Upper lobe of right lung (tissue), 1 donor: ENCODE measurements at regions not wholly inside any gene's neighbourhood (a gene's known extent, or its start where the extent isn't known, plus 50 kb on each side); places are given as distances from the start of the nearest gene placed in this dataset.

Source experiments
- ATAC-seq: fragments of 200-7000 bp; cut with Tn5 transposase; one replicate; pipeline ENCODE4 v1.9.1; 2020; ENCODE audit warnings: mild to moderate bottlenecking, moderate library complexity
- DNase-seq: peaks from one replicate; pipeline ENCODE4 v3.0.0-alpha.2; 2020
- H3K27ac ChIP-seq: fragments of 200-600 bp; one replicate; pipeline ENCODE4 v1.8.0; 2022
- H3K27me3 ChIP-seq: fragments of 200-600 bp; one replicate; pipeline ENCODE4 v1.8.0; 2022; ENCODE audit warnings: mild to moderate bottlenecking
- H3K36me3 ChIP-seq: fragments of 200-600 bp; one replicate; pipeline ENCODE4 v1.8.0; 2022
- H3K4me1 ChIP-seq: fragments of 200-600 bp; one replicate; pipeline ENCODE4 v1.8.0; 2022
- H3K4me3 ChIP-seq: fragments of 200-600 bp; one replicate; pipeline ENCODE4 v1.8.0; 2022; ENCODE audit warnings: mild to moderate bottlenecking
- H3K9me3 ChIP-seq: fragments of 200-600 bp; one replicate; pipeline ENCODE4 v1.8.0; 2022
- intact Hi-C: fragments of 100-400 bp; cut with DNase I; formaldehyde crosslinking; loops from one replicate; pipeline ENCODE4 v1.11.0; 2022
- TF ChIP-seq, protein P1 (sequence below): fragments of 200-600 bp; IDR thresholded peaks from one replicate; pipeline ENCODE4 v1.8.0; 2022; ENCODE audit warnings: antibody characterized with exemption
- donor health status: DM: no; HTN: yes; CAD: no; lungs with severe emphysema.

DNA sequence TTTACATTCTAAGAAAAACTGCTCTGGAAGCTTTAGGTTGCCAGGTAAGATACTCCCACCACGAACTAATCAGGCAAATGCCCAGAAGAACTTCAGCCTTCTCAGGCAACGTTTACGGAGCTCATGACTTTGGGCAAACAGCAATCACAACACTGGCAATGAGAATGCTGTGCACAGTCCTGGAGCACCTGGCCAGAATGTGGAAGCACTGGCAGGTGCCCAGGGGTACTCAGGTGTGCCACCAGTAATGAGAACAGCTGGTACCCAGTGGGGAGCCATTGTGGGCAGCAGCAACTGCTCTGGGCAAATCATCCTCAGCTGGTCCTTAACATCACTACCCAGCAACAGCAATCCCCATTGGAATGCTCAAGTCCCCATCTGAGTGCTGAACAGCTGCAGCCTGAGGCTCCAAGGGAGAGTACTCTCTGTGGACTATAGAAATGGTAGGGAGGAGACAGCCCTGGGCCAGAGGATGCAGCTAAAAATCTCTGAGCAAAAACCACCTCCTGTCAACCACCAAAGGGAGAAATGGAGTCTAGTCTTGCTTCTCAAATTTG lies 210.0 kb downstream of the FOXO1 start:
- no peaks in the 10 kb centered on the region for H3K4me1 ChIP-seq
- H3K27me3 ChIP-seq = no peaks in the 10 kb centered on the region
- intact Hi-C loops = no loop called here
- no peaks in the 10 kb centered on the region for H3K36me3 ChIP-seq
- no peak for DNase-seq
- no peaks in the 10 kb centered on the region for H3K9me3 ChIP-seq
- ATAC-seq = no peak
- TF ChIP-seq, protein P1, sequence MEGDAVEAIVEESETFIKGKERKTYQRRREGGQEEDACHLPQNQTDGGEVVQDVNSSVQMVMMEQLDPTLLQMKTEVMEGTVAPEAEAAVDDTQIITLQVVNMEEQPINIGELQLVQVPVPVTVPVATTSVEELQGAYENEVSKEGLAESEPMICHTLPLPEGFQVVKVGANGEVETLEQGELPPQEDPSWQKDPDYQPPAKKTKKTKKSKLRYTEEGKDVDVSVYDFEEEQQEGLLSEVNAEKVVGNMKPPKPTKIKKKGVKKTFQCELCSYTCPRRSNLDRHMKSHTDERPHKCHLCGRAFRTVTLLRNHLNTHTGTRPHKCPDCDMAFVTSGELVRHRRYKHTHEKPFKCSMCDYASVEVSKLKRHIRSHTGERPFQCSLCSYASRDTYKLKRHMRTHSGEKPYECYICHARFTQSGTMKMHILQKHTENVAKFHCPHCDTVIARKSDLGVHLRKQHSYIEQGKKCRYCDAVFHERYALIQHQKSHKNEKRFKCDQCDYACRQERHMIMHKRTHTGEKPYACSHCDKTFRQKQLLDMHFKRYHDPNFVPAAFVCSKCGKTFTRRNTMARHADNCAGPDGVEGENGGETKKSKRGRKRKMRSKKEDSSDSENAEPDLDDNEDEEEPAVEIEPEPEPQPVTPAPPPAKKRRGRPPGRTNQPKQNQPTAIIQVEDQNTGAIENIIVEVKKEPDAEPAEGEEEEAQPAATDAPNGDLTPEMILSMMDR = no peak
- no peak overlapping the region for H3K27ac ChIP-seq
- H3K4me3 ChIP-seq = no peak overlapping the region

DNA sequence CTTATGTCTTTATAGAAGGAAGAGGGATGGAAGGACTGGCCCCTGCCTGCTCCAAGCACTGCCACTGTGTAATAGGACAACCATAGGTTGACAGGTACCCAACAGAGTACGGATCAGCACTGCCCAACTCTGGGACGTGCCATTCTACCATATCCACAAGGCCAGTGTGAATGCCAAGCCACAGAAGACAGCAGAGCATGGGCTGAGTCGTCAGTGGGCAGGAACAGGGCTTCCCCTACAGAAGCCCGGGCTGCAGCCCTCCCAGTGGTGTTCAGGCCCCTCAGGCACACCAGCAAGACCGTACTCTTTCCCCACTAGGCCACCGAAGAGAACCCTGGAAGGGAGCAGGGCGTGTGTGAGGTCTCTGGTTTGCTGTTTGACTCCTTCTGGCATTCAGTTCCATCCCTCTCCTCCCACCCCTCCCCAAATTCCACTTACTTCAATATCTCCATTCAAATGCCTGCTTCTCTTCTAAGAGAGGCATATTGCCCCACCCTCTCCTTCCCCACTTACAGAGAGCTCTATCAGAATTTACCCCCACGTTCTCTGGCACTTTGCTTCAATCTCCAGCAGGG lies 209.4 kb downstream of the FOXO1 start:
- Histone ChIP-seq H3K36me3 (no peaks in the 10 kb centered on the region), H3K4me3 (no peak overlapping the region), H3K27ac (no peak overlapping the region), H3K27me3 (no peaks in the 10 kb centered on the region), H3K9me3 (no peaks in the 10 kb centered on the region), H3K4me1 (no peaks in the 10 kb centered on the region)
- DNase-seq = no peak
- intact Hi-C loops = no loop called here
- ATAC-seq = no peak
- TF ChIP-seq, protein P1 = no peak

DNA sequence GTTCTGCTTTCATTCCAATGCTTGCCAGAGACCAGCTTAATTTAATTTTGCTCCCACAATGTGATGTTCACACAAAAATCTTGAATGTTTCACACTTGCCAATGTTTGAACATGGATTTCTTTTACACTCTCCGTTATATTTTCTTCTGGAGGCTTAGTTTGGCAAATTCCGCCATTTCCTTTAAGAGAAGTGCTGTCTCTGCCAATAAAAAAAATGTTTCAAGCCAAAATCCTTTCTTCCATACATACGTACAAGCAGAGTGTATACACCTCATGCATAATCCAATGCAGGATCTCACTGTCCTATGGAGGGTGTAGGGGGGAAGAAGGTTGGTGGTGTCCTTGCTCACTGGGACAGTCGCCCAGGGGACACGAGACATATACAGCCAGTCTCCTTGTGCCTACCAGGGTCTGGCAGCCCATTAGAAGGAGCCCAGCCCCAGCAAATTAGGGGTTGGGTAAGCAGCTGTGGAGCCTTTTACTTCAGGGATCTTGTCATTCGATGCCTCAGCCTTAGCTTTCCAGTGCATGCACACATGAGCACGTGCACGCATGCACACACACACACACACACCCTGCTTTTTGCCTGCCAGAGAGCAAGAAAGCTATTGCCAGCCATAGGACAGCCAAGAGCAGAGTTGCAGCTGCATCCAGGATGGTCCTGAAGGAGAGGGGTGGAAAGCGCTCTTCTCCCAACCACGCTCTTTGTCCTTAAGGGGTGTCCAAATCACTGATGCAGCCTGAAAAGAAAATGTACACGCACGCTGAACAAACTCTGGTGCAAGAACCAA lies 208.3 kb downstream of the FOXO1 start:
- H3K4me3 ChIP-seq = no peak overlapping the region
- no peak overlapping the region for H3K27ac ChIP-seq
- H3K27me3 ChIP-seq = no peaks in the 10 kb centered on the region
- no peaks in the 10 kb centered on the region for H3K9me3 ChIP-seq
- TF ChIP-seq, protein P1 = no peak
- H3K4me1 ChIP-seq = no peaks in the 10 kb centered on the region
- intact Hi-C loops = no loop called here
- ATAC-seq (no peak), DNase-seq (no peak)
- H3K36me3 ChIP-seq = no peaks in the 10 kb centered on the region

DNA sequence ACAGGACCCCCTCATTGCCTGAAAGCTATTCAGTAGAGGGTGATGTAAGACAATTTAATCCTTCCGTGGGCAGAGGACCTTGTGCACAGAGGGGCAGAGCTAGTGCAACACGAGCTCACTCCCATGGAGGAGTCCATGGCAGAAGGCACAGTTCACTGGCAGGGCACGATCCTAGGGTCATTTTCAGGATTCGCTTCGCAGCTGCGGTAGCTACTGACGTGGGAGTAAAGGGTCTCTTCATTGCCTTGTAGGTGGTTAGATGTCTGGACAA lies 207.8 kb downstream of the FOXO1 start:
- Histone ChIP-seq H3K36me3 (no peaks in the 10 kb centered on the region), H3K4me1 (no peaks in the 10 kb centered on the region), H3K4me3 (no peak overlapping the region), H3K9me3 (no peaks in the 10 kb centered on the region), H3K27me3 (no peaks in the 10 kb centered on the region), H3K27ac (no peak overlapping the region)
- TF ChIP-seq, protein P1 = no peak
- intact Hi-C loops = no loop called here
- no peak for ATAC-seq
- DNase-seq = no peak

DNA sequence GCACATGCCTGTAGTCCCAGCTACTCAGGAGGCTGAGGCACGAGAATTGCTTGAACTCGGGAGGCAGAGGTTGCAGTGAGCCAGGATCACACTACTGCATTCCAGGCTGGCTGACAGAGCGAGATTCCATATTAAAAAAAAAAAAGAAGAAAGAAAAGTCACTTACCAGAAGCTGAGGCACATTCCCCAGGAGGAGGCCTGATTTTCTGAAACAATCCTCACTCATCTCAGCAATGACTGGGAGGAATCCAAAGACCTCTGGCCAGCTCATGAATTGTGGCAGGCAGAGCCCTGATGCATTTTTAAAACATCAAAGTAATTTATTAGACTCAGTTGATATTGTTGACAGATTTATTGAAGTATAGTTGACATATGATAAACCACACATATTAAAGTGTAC lies 206.3 kb downstream of the FOXO1 start:
- intact Hi-C loops = no loop called here
- Histone ChIP-seq H3K27me3 (no peaks in the 10 kb centered on the region), H3K36me3 (no peaks in the 10 kb centered on the region), H3K4me1 (no peaks in the 10 kb centered on the region), H3K9me3 (no peaks in the 10 kb centered on the region), H3K27ac (no peak overlapping the region), H3K4me3 (no peak overlapping the region)
- TF ChIP-seq, protein P1 = no peak
- no peak for ATAC-seq
- no peak for DNase-seq
